HUES6 (cell line): ENCODE measurements at regions not wholly inside any gene's neighbourhood (a gene's known extent, or its start where the extent isn't known, plus 50 kb on each side); places are given as distances from the start of the nearest gene placed in this dataset.
"Not testable (repeated sequence)": the region's sequence is repeated elsewhere in the genome, so short reads cannot be mapped to it uniquely, and the experiment has no call there.

Source experiments
- H3K27ac ChIP-seq: 2 replicates; pipeline ENCODE4 v1.7.0; 2013; ENCODE audit warnings: low read depth, mild to moderate bottlenecking, low read length, inconsistent platforms
- H3K27me3 ChIP-seq: 2 replicates; pipeline ENCODE4 v1.6.1; 2013; ENCODE audit warnings: low read length; ENCODE audit not compliant: control insufficient read depth, insufficient read depth
- H3K36me3 ChIP-seq: 2 replicates; pipeline ENCODE4 v1.6.1; 2013; ENCODE audit warnings: low read length; ENCODE audit not compliant: control insufficient read depth, insufficient read depth
- H3K4me1 ChIP-seq: 2 replicates; pipeline ENCODE4 v1.6.1; 2013; ENCODE audit warnings: low read length; ENCODE audit not compliant: control insufficient read depth, insufficient read depth
- H3K4me3 ChIP-seq: 2 replicates; pipeline ENCODE4 v1.5.1; 2013; ENCODE audit warnings: low read depth, low read length
- H3K9ac ChIP-seq: one replicate; pipeline ENCODE4 v1.6.1; 2013; ENCODE audit warnings: mild to moderate bottlenecking, low read length
- H3K9me3 ChIP-seq: 2 replicates; pipeline ENCODE4 v1.6.1; 2013; ENCODE audit warnings: low read depth, low read length; ENCODE audit not compliant: control insufficient read depth, insufficient read depth

- H3K4me3 ChIP-seq: no peak overlapping the region
- no peaks in the 10 kb centered on the region for H3K36me3 ChIP-seq
- H3K27ac ChIP-seq: no peak overlapping the region
- H3K4me1 ChIP-seq: peaks cover 14% of the 10 kb centered on the region
- H3K27me3 ChIP-seq: no peaks in the 10 kb centered on the region
- H3K9me3 ChIP-seq: no peaks in the 10 kb centered on the region
- no peak overlapping the region for H3K9ac ChIP-seq
Observed at GRCh38 chr21:41616031-41616591, 108.2 kb upstream of the TMPRSS2 start.

DNA sequence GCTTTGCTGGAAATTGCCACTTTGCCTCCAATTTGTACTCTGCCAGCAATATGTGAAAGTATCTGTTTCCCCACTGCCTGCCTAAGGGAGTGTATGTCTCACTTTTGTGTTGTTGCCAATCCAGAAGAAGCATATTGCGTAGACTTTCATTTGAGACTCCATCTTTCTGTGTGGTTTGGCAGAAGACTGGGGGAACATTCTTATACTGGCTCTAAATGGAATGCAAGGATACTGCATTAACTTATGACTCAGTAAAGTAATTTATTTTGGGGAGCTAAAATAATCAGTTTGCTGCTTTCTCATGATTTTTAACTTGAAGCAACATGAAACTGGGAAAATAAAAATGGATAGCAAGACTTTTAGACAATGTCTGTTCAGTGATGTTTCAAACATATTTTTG lies 107.7 kb upstream of the TMPRSS2 start:
- no peaks in the 10 kb centered on the region for H3K36me3 ChIP-seq
- H3K27ac ChIP-seq: no peak overlapping the region
- no peak overlapping the region for H3K4me3 ChIP-seq
- no peaks in the 10 kb centered on the region for H3K9me3 ChIP-seq
- H3K9ac ChIP-seq: no peak overlapping the region
- no peaks in the 10 kb centered on the region for H3K27me3 ChIP-seq
- H3K4me1 ChIP-seq: peaks cover 14% of the 10 kb centered on the region

DNA sequence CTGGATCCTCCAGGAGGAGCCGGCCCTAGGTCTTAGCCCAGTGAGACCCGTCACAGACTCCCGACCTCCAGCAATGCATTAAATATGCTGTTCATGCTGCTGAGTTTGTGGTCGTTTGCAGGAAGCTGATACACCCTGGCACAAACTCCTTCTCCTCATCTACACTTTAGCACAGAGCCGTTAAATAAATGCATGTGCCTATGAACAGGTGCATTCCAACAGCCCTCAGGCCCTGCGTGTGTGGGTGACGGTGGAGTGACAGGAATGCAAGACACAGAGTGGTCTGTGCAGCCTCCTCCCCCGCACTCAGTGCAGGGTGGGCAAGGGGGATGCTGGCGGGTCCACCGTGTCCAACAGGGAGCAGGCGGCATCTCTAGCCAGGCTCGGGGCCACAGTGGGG lies 106.6 kb upstream of the TMPRSS2 start:
- Histone ChIP-seq H3K4me3 (no peak overlapping the region), H3K27ac (no peak overlapping the region), H3K9ac (no peak overlapping the region), H3K9me3 (peaks cover 7% of the 10 kb centered on the region), H3K4me1 (peaks cover 14% of the 10 kb centered on the region), H3K27me3 (no peaks in the 10 kb centered on the region), H3K36me3 (no peaks in the 10 kb centered on the region)

- Histone ChIP-seq H3K27ac (no peak overlapping the region), H3K4me1 (peaks cover 14% of the 10 kb centered on the region), H3K4me3 (no peak overlapping the region), H3K9me3 (peaks cover 7% of the 10 kb centered on the region), H3K9ac (no peak overlapping the region), H3K27me3 (no peaks in the 10 kb centered on the region), H3K36me3 (no peaks in the 10 kb centered on the region)
Observed at GRCh38 chr21:41613533-41613909, 105.6 kb upstream of the TMPRSS2 start.

GRCh38 chr21:41612674-41613532 lies 104.9 kb upstream of the TMPRSS2 start:
- Histone ChIP-seq H3K9me3 (peaks cover 7% of the 10 kb centered on the region), H3K36me3 (no peaks in the 10 kb centered on the region), H3K27me3 (no peaks in the 10 kb centered on the region), H3K27ac (no peak overlapping the region), H3K9ac (peak overlapping the region; percentile 18), H3K4me3 (peak overlapping the region; percentile 4; the same call in 1 of the 2 replicates), H3K4me1 (peaks cover 14% of the 10 kb centered on the region)

DNA sequence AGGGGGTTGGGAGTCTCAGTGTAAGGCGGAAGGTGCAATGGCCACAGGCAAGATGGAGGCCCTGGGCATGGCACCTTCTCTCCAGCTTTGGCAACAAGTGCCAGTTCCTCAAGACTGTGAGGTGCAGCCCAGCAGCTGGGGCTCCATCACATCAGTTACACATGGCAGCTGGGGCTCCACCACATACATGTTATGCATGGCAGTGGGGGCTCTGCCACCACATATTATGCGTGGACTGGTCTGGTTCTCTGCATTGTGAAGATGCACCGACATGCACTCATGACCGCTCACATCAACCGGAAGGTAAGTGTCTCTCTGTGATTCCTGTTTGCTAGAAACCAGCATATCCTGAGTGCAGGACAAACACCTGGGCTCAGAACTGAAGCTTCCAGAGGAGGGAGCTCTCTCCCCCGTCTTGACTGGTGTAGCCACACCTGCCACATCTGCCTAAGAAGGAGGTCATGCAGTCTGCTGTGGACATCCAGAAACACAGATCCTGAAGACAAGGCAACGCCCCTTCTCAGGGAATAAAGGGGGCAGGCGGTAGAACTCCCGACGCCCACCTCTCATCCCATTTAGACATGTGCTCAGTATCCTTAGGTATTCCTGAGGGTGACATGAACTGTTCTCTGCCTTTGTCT lies 104.1 kb upstream of the TMPRSS2 start:
- no peaks in the 10 kb centered on the region for H3K36me3 ChIP-seq
- H3K9me3 ChIP-seq: peaks cover 7% of the 10 kb centered on the region
- H3K27me3 ChIP-seq: no peaks in the 10 kb centered on the region
- peaks cover 14% of the 10 kb centered on the region for H3K4me1 ChIP-seq
- H3K27ac ChIP-seq: no peak overlapping the region
- H3K4me3 ChIP-seq: peak overlapping the region; percentile 4; the same call in 1 of the 2 replicates
- no peak overlapping the region for H3K9ac ChIP-seq

GRCh38 chr21:41611441-41611840 lies 103.5 kb upstream of the TMPRSS2 start:
- Histone ChIP-seq H3K36me3 (no peaks in the 10 kb centered on the region), H3K27ac (no peak overlapping the region), H3K9ac (no peak overlapping the region), H3K27me3 (no peaks in the 10 kb centered on the region), H3K9me3 (peaks cover 7% of the 10 kb centered on the region), H3K4me1 (peaks cover 14% of the 10 kb centered on the region), H3K4me3 (no peak overlapping the region)

GRCh38 chr21:41610840-41611115 lies 102.8 kb upstream of the TMPRSS2 start:
- peaks cover 18% of the 10 kb centered on the region for H3K4me1 ChIP-seq
- not testable (repeated sequence) for H3K9me3 ChIP-seq, H3K27ac ChIP-seq, H3K4me3 ChIP-seq, H3K27me3 ChIP-seq, H3K9ac ChIP-seq, H3K36me3 ChIP-seq

- no peak overlapping the region for H3K27ac ChIP-seq
- H3K9me3 ChIP-seq: peaks cover 7% of the 10 kb centered on the region
- H3K36me3 ChIP-seq: no peaks in the 10 kb centered on the region
- no peaks in the 10 kb centered on the region for H3K27me3 ChIP-seq
- no peak overlapping the region for H3K4me3 ChIP-seq
- H3K4me1 ChIP-seq: peaks cover 23% of the 10 kb centered on the region
- no peak overlapping the region for H3K9ac ChIP-seq
Observed at GRCh38 chr21:41610042-41610839, 102.3 kb upstream of the TMPRSS2 start.

DNA sequence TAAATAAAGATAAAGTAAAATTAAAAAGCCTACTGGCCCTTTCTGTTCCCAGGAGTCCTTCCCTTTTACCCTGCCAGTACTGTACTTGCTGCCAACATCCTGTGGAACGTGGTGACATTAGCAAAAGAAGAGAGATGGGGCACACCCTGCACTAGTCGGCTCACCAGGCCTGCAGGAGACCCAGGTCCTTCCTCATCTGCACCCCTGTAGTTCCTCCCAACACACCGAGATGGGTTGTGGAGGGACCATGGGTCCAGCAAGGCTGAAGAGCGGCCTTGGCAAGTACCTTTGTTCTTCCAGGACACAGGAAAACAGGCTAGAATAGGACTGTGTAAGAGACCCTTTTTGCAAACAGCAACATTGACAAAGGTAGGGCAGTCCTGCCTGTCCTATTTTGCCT lies 98.7 kb upstream of the TMPRSS2 start:
- Histone ChIP-seq H3K27ac (no peak overlapping the region), H3K9me3 (peaks cover 7% of the 10 kb centered on the region), H3K9ac (no peak overlapping the region), H3K27me3 (no peaks in the 10 kb centered on the region), H3K36me3 (no peaks in the 10 kb centered on the region), H3K4me3 (no peak overlapping the region), H3K4me1 (peaks cover 16% of the 10 kb centered on the region)

- no peaks in the 10 kb centered on the region for H3K36me3 ChIP-seq
- no peak overlapping the region for H3K9ac ChIP-seq
- no peak overlapping the region for H3K4me3 ChIP-seq
- H3K27ac ChIP-seq: no peak overlapping the region
- H3K27me3 ChIP-seq: no peaks in the 10 kb centered on the region
- H3K4me1 ChIP-seq: peaks cover 16% of the 10 kb centered on the region
- peaks cover 7% of the 10 kb centered on the region for H3K9me3 ChIP-seq
Observed at GRCh38 chr21:41605934-41606285, 98.0 kb upstream of the TMPRSS2 start.
